Naive B cell (primary cell): ENCODE measurements at regions not wholly inside any gene's neighbourhood (a gene's known extent, or its start where the extent isn't known, plus 50 kb on each side); places are given as distances from the start of the nearest gene placed in this dataset.

Source experiments
- ATAC-seq, 2 donors: fragments of 150-1000 bp; cut with Tn5 transposase; 2 replicates each; pipeline ENCODE4 v1.10.0; 2021; ENCODE audit warnings: low read depth in 2 of 2, mild to moderate bottlenecking in 2 of 2, moderate library complexity in 2 of 2
- DNase-seq: peaks from one replicate; pipeline ENCODE4 v3.0.0; 2022
- H3K27ac Mint-ChIP-seq, 6 donors: one replicate each; pipeline ENCODE4 v1.8.0; 2020 to 2022; ENCODE audit warnings: mild to moderate bottlenecking in 6 of 6, mixed read lengths in 6 of 6, moderate library complexity in 5 of 6, inconsistent platforms in 2 of 6
- H3K27me3 Mint-ChIP-seq, 3 donors: one replicate each; pipeline ENCODE4 v1.8.0; 2021 to 2022; ENCODE audit warnings: mixed read lengths in 3 of 3, mild to moderate bottlenecking in 1 of 3
- H3K36me3 Mint-ChIP-seq, 2 donors: one replicate each; pipeline ENCODE4 v1.8.0; 2020 to 2022; ENCODE audit warnings: mixed read lengths in 2 of 2, inconsistent platforms in 1 of 2, mild to moderate bottlenecking in 1 of 2
- H3K4me1 Mint-ChIP-seq, 3 donors: one replicate each; pipeline ENCODE4 v1.8.0; 2020 to 2022; ENCODE audit warnings: mixed read lengths in 3 of 3, inconsistent platforms in 1 of 3, mild to moderate bottlenecking in 1 of 3, moderate library complexity in 1 of 3
- H3K4me3 Mint-ChIP-seq, 8 donors: one replicate each; pipeline ENCODE4 v1.8.0; 2020 to 2022; ENCODE audit warnings: mild to moderate bottlenecking in 8 of 8, mixed read lengths in 8 of 8, moderate library complexity in 8 of 8, inconsistent platforms in 2 of 8
- H3K9me3 Mint-ChIP-seq, 7 donors: one replicate each; pipeline ENCODE4 v1.8.0; 2020 to 2022; ENCODE audit warnings: mixed read lengths in 7 of 7, mild to moderate bottlenecking in 5 of 7, inconsistent platforms in 2 of 7, moderate library complexity in 1 of 7

- no peaks in the 10 kb centered on the region for H3K36me3 Mint-ChIP-seq
- H3K4me3 Mint-ChIP-seq: no peak overlapping the region
- no peaks in the 10 kb centered on the region for H3K4me1 Mint-ChIP-seq
- DNase-seq (no peak), ATAC-seq (no peak)
- no peak overlapping the region for H3K27ac Mint-ChIP-seq
- H3K9me3 Mint-ChIP-seq: peaks cover 0 to 6% (median 0%) of the 10 kb centered on the region in 7 donors
- H3K27me3 Mint-ChIP-seq: peaks cover 0 to 8% (median 4%) of the 10 kb centered on the region in 3 donors
These were observed 91.3 kb upstream of the RAB27B start for GRCh38 chr18:54736981-54737380.

- no peak for DNase-seq
- Mint-ChIP-seq H3K36me3 (no peaks in the 10 kb centered on the region), H3K27ac (no peak overlapping the region), H3K4me1 (no peaks in the 10 kb centered on the region), H3K9me3 (peaks cover 0 to 6% (median 0%) of the 10 kb centered on the region in 7 donors), H3K27me3 (peaks cover 0 to 8% (median 4%) of the 10 kb centered on the region in 3 donors), H3K4me3 (no peak overlapping the region)
- no peak for ATAC-seq
These were observed 90.3 kb upstream of the RAB27B start for GRCh38 chr18:54737986-54738385.

GRCh38 chr18:54739476-54739875 lies 88.8 kb upstream of the RAB27B start:
- H3K27me3 Mint-ChIP-seq: peaks cover 0 to 15% (median 4%) of the 10 kb centered on the region in 3 donors
- no peak overlapping the region for H3K27ac Mint-ChIP-seq
- no peak overlapping the region for H3K4me3 Mint-ChIP-seq
- ATAC-seq (no peak), DNase-seq (no peak)
- no peaks in the 10 kb centered on the region for H3K4me1 Mint-ChIP-seq
- H3K36me3 Mint-ChIP-seq: no peaks in the 10 kb centered on the region
- peaks cover 0 to 6% (median 0%) of the 10 kb centered on the region in 7 donors for H3K9me3 Mint-ChIP-seq

GRCh38 chr18:54740136-54740846 lies 88.0 kb upstream of the RAB27B start:
- H3K27ac Mint-ChIP-seq: no peak overlapping the region
- no peaks in the 10 kb centered on the region for H3K4me1 Mint-ChIP-seq
- no peaks in the 10 kb centered on the region for H3K36me3 Mint-ChIP-seq
- H3K27me3 Mint-ChIP-seq: peaks cover 0 to 15% (median 4%) of the 10 kb centered on the region in 3 donors
- H3K9me3 Mint-ChIP-seq: peaks cover 0 to 6% (median 0%) of the 10 kb centered on the region in 7 donors
- no peak overlapping the region for H3K4me3 Mint-ChIP-seq
- no peak for ATAC-seq
- no peak for DNase-seq

GRCh38 chr18:54742120-54742519 lies 86.2 kb upstream of the RAB27B start:
- ATAC-seq: no peak
- H3K9me3 Mint-ChIP-seq: peaks cover 0 to 6% (median 0%) of the 10 kb centered on the region in 7 donors
- no peak for DNase-seq
- no peaks in the 10 kb centered on the region for H3K4me1 Mint-ChIP-seq
- H3K27ac Mint-ChIP-seq: no peak overlapping the region
- H3K27me3 Mint-ChIP-seq: peaks cover 0 to 7% (median 4%) of the 10 kb centered on the region in 3 donors
- H3K4me3 Mint-ChIP-seq: no peak overlapping the region
- no peaks in the 10 kb centered on the region for H3K36me3 Mint-ChIP-seq

- ATAC-seq: no peak
- Mint-ChIP-seq H3K9me3 (peaks cover 0 to 5% (median 0%) of the 10 kb centered on the region in 7 donors), H3K27me3 (peaks cover 0 to 7% (median 4%) of the 10 kb centered on the region in 3 donors), H3K36me3 (no peaks in the 10 kb centered on the region), H3K27ac (no peak overlapping the region), H3K4me3 (no peak overlapping the region), H3K4me1 (no peaks in the 10 kb centered on the region)
- DNase-seq: no peak
These were observed 85.3 kb upstream of the RAB27B start for GRCh38 chr18:54742659-54743604.

- Mint-ChIP-seq H3K27ac (no peak overlapping the region), H3K4me3 (no peak overlapping the region), H3K27me3 (peaks cover 0 to 7% (median 4%) of the 10 kb centered on the region in 3 donors), H3K4me1 (no peaks in the 10 kb centered on the region), H3K36me3 (no peaks in the 10 kb centered on the region), H3K9me3 (peaks cover 0 to 5% (median 0%) of the 10 kb centered on the region in 7 donors)
- DNase-seq (no peak), ATAC-seq (no peak)
These were observed 84.7 kb upstream of the RAB27B start for GRCh38 chr18:54743605-54743995.

GRCh38 chr18:54749291-54749690 lies 79.0 kb upstream of the RAB27B start:
- DNase-seq (no peak), ATAC-seq (no peak)
- Mint-ChIP-seq H3K4me1 (no peaks in the 10 kb centered on the region), H3K9me3 (peaks cover 0 to 2% (median 0%) of the 10 kb centered on the region in 7 donors), H3K27me3 (peaks cover 0 to 8% (median 7%) of the 10 kb centered on the region in 3 donors), H3K36me3 (no peaks in the 10 kb centered on the region), H3K4me3 (no peak overlapping the region), H3K27ac (no peak overlapping the region)

GRCh38 chr18:54750350-54750749 lies 77.9 kb upstream of the RAB27B start:
- Mint-ChIP-seq H3K4me1 (no peaks in the 10 kb centered on the region), H3K4me3 (no peak overlapping the region), H3K27ac (no peak overlapping the region), H3K36me3 (no peaks in the 10 kb centered on the region), H3K27me3 (peaks cover 0 to 8% (median 7%) of the 10 kb centered on the region in 3 donors), H3K9me3 (peaks cover 0 to 2% (median 0%) of the 10 kb centered on the region in 7 donors)
- DNase-seq (no peak), ATAC-seq (no peak)

- Mint-ChIP-seq H3K4me3 (no peak overlapping the region), H3K4me1 (no peaks in the 10 kb centered on the region), H3K36me3 (no peaks in the 10 kb centered on the region), H3K9me3 (peaks cover 0 to 2% (median 0%) of the 10 kb centered on the region in 7 donors), H3K27ac (no peak overlapping the region), H3K27me3 (peaks cover 0 to 8% (median 7%) of the 10 kb centered on the region in 3 donors)
- DNase-seq (no peak), ATAC-seq (no peak)
These were observed 76.1 kb upstream of the RAB27B start for GRCh38 chr18:54752185-54752584.

- no peak overlapping the region for H3K27ac Mint-ChIP-seq
- peaks cover 0 to 8% of the 10 kb centered on the region in 2 donors for H3K36me3 Mint-ChIP-seq
- DNase-seq (no peak), ATAC-seq (no peak)
- no peaks in the 10 kb centered on the region for H3K4me1 Mint-ChIP-seq
- no peak overlapping the region for H3K4me3 Mint-ChIP-seq
- peaks cover 0 to 6% (median 0%) of the 10 kb centered on the region in 7 donors for H3K9me3 Mint-ChIP-seq
- peaks cover 8 to 19% (median 8%) of the 10 kb centered on the region in 3 donors for H3K27me3 Mint-ChIP-seq
These were observed 72.8 kb upstream of the RAB27B start for GRCh38 chr18:54755456-54755855.

GRCh38 chr18:54762386-54762785 lies 65.9 kb upstream of the RAB27B start:
- no peaks in the 10 kb centered on the region for H3K4me1 Mint-ChIP-seq

GRCh38 chr18:54764786-54765185 lies 63.5 kb upstream of the RAB27B start:
- DNase-seq (no peak), ATAC-seq (no peak)
- H3K4me3 Mint-ChIP-seq: no peak overlapping the region
- H3K27ac Mint-ChIP-seq: no peak overlapping the region
- peaks cover 0 to 6% of the 10 kb centered on the region in 2 donors for H3K36me3 Mint-ChIP-seq
- no peaks in the 10 kb centered on the region for H3K4me1 Mint-ChIP-seq
- peaks cover 13 to 32% (median 18%) of the 10 kb centered on the region in 3 donors for H3K27me3 Mint-ChIP-seq
- peaks cover 0 to 8% (median 0%) of the 10 kb centered on the region in 7 donors for H3K9me3 Mint-ChIP-seq

More at GRCh38 chr18:54762386-54762785, 65.9 kb upstream of the RAB27B start:
- Mint-ChIP-seq H3K4me3 (no peak overlapping the region), H3K27ac (no peak overlapping the region), H3K9me3 (peaks cover 0 to 8% (median 0%) of the 10 kb centered on the region in 7 donors), H3K36me3 (peaks cover 0 to 8% of the 10 kb centered on the region in 2 donors), H3K27me3 (peaks cover 18 to 24% (median 18%) of the 10 kb centered on the region in 3 donors)
- no peak for ATAC-seq
- no peak for DNase-seq
